ENCODE measurements at regions not wholly inside any gene's neighbourhood (a gene's known extent, or its start where the extent isn't known, plus 50 kb on each side); places are given as distances from the start of the nearest gene placed in this dataset.
"Not testable (repeated sequence)": the region's sequence is repeated elsewhere in the genome, so short reads cannot be mapped to it uniquely, and the experiment has no call there.

GRCh38 chr1:213602796-213603486 is 384.8 kb upstream of the PROX1 start:
- no peak for DNase-seq

GRCh38 chr1:213604477-213604876 is 383.3 kb upstream of the PROX1 start:
- no peak for DNase-seq

GRCh38 chr1:213605732-213606131 is 382.0 kb upstream of the PROX1 start:
- no peak for DNase-seq

- no peak for DNase-seq
These were observed 381.4 kb upstream of the PROX1 start for GRCh38 chr1:213606252-213606820.

- no peak for DNase-seq
These were observed 374.2 kb upstream of the PROX1 start for GRCh38 chr1:213613549-213613948.

GRCh38 chr1:213615226-213615916 is 372.4 kb upstream of the PROX1 start:
- no peak for DNase-seq

- no peak for DNase-seq
These were observed 370.6 kb upstream of the PROX1 start for GRCh38 chr1:213617133-213617532.

- no peak for DNase-seq
These were observed 369.7 kb upstream of the PROX1 start for GRCh38 chr1:213618094-213618493.

GRCh38 chr1:213619026-213619425 is 368.7 kb upstream of the PROX1 start:
- no peak for DNase-seq

- no peak for DNase-seq
These were observed 366.7 kb upstream of the PROX1 start for GRCh38 chr1:213621077-213621476.

- no peak for DNase-seq
These were observed 365.3 kb upstream of the PROX1 start for GRCh38 chr1:213622365-213623063.

- no peak for DNase-seq
These were observed 364.6 kb upstream of the PROX1 start for GRCh38 chr1:213623064-213623581.

GRCh38 chr1:213623862-213624261 is 363.9 kb upstream of the PROX1 start:
- no peak for DNase-seq

- DNase-seq = not testable (repeated sequence)
These were observed 351.0 kb upstream of the PROX1 start for GRCh38 chr1:213636778-213637177.

GRCh38 chr1:213641312-213641711 is 346.5 kb upstream of the PROX1 start:
- DNase-seq = no peak

- no peak for DNase-seq
These were observed 344.4 kb upstream of the PROX1 start for GRCh38 chr1:213643360-213643759.

GRCh38 chr1:213647864-213648650 is 339.7 kb upstream of the PROX1 start:
- no peak for DNase-seq

GRCh38 chr1:213649373-213649772 is 338.4 kb upstream of the PROX1 start:
- DNase-seq = peak; percentile 78

GRCh38 chr1:213650603-213651002 is 337.2 kb upstream of the PROX1 start:
- no peak for DNase-seq

- no peak for DNase-seq
These were observed 336.7 kb upstream of the PROX1 start for GRCh38 chr1:213651077-213651476.

- no peak for DNase-seq
These were observed 335.7 kb upstream of the PROX1 start for GRCh38 chr1:213652109-213652508.

GRCh38 chr1:213656039-213656438 is 331.7 kb upstream of the PROX1 start:
- DNase-seq = no peak

- DNase-seq = no peak
These were observed 331.3 kb upstream of the PROX1 start for GRCh38 chr1:213656503-213656902.

Measured in NCI-H510A (cell line).